DOHH2 (cell line): ENCODE measurements at regions not wholly inside any gene's neighbourhood (a gene's known extent, or its start where the extent isn't known, plus 50 kb on each side); places are given as distances from the start of the nearest gene placed in this dataset.

Experiments
- H3F3A ChIP-seq: fragments of 200-600 bp; sonication (generic), shearing (Covaris generic); 2 replicates; pipeline ENCODE4 v1.6.0; 2016; ENCODE audit warnings: antibody characterized with exemption, mild to moderate bottlenecking; ENCODE audit not compliant: control insufficient read depth, insufficient read depth
- H3K27ac ChIP-seq: fragments of 200-600 bp; sonication (generic); 2 replicates; pipeline ENCODE4 v1.5.1; 2014; ENCODE audit warnings: low read depth, mild to moderate bottlenecking, low read length, moderate library complexity
- H3K27me3 ChIP-seq: fragments of 200-600 bp; sonication (generic); 2 replicates; pipeline ENCODE4 v1.6.1; 2014; ENCODE audit warnings: mild to moderate bottlenecking, low read length, mixed read lengths; ENCODE audit not compliant: control insufficient read depth
- H3K36me3 ChIP-seq: fragments of 200-600 bp; sonication (generic); 2 replicates; pipeline ENCODE4 v1.6.1; 2014; ENCODE audit warnings: mild to moderate bottlenecking, low read length, moderate library complexity, mixed read lengths; ENCODE audit not compliant: control insufficient read depth
- H3K4me1 ChIP-seq: fragments of 200-600 bp; sonication (generic); 2 replicates; pipeline ENCODE4 v1.6.1; 2014; ENCODE audit warnings: mild to moderate bottlenecking, low read length, mixed read lengths; ENCODE audit not compliant: control insufficient read depth
- H3K4me2 ChIP-seq: fragments of 200-600 bp; sonication (generic); 2 replicates; pipeline ENCODE4 v1.6.0; 2014; ENCODE audit warnings: mild to moderate bottlenecking, low read length, moderate library complexity
- H3K4me3 ChIP-seq: fragments of 200-600 bp; sonication (generic); 2 replicates; pipeline ENCODE4 v1.5.1; 2014; ENCODE audit warnings: mild to moderate bottlenecking, low read length, mixed read lengths
- H3K79me2 ChIP-seq: fragments of 200-600 bp; sonication (generic); 2 replicates; pipeline ENCODE4 v1.6.1; 2014; ENCODE audit warnings: mild to moderate bottlenecking, low read length, mixed read lengths; ENCODE audit not compliant: control insufficient read depth
- H3K9me2 ChIP-seq: fragments of 200-600 bp; sonication (generic); replicated peaks from 2 replicates; pipeline ENCODE4 v1.6.1; 2014; ENCODE audit warnings: mild to moderate bottlenecking, low read length, mixed read lengths; ENCODE audit not compliant: control insufficient read depth
- H3K9me3 ChIP-seq: fragments of 200-600 bp; sonication (generic); 2 replicates; pipeline ENCODE4 v1.6.1; 2014; ENCODE audit warnings: antibody characterized with exemption, low read length, mixed read lengths; ENCODE audit not compliant: control insufficient read depth, insufficient read depth
- H4K20me1 ChIP-seq: fragments of 200-600 bp; sonication (generic); 2 replicates; pipeline ENCODE4 v1.6.0; 2014; ENCODE audit warnings: low read depth, mild to moderate bottlenecking, antibody characterized with exemption, low read length, moderate library complexity; ENCODE audit not compliant: control insufficient read depth, insufficient read depth
- EZH2phosphoT487 ChIP-seq: fragments of 200-600 bp; sonication (generic); IDR thresholded peaks from 2 replicates; pipeline ENCODE4 v1.6.1; 2017; ENCODE audit warnings: borderline replicate concordance, mild to moderate bottlenecking, antibody characterized with exemption, low read length, moderate library complexity, mixed read lengths
- TF ChIP-seq, protein P1 (sequence below): fragments of 200-600 bp; sonication (generic); IDR thresholded peaks from one replicate; pipeline ENCODE4 v1.5.1; 2014; ENCODE audit warnings: antibody characterized with exemption, mild to moderate bottlenecking, low read depth, low read length; ENCODE audit not compliant: poor library complexity, severe bottlenecking

DNA sequence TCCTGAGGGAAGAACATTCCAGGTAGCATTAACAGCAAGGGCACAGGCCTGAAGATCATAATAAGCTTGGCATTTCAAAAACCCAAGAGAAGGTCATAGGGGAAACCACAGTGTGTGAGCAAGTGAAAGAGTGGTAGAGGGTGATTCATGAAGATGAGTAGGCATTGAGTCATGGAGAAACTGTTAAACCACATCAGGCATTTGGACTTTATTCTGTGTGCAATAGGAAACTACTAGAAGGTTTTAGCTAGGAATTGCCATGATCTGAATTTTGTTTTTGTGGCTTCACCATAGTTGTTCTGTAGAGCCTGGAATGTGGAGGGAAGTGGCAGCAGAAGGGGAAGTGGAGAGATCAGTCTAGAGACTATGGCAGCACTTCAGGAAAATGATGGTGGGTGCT is 359.0 kb upstream of the PTBP2 start:
- Histone ChIP-seq H3K27ac (no peak overlapping the region), H4K20me1 (no peaks in the 10 kb centered on the region), H3K4me1 (no peaks in the 10 kb centered on the region), H3K79me2 (no peaks in the 10 kb centered on the region), H3K9me2 (no peaks in the 10 kb centered on the region), H3F3A (no peaks in the 10 kb centered on the region), H3K4me2 (no peak overlapping the region), H3K36me3 (no peaks in the 10 kb centered on the region), H3K27me3 (no peaks in the 10 kb centered on the region), H3K4me3 (no peak overlapping the region), H3K9me3 (no peaks in the 10 kb centered on the region)
- TF ChIP-seq, protein P1, sequence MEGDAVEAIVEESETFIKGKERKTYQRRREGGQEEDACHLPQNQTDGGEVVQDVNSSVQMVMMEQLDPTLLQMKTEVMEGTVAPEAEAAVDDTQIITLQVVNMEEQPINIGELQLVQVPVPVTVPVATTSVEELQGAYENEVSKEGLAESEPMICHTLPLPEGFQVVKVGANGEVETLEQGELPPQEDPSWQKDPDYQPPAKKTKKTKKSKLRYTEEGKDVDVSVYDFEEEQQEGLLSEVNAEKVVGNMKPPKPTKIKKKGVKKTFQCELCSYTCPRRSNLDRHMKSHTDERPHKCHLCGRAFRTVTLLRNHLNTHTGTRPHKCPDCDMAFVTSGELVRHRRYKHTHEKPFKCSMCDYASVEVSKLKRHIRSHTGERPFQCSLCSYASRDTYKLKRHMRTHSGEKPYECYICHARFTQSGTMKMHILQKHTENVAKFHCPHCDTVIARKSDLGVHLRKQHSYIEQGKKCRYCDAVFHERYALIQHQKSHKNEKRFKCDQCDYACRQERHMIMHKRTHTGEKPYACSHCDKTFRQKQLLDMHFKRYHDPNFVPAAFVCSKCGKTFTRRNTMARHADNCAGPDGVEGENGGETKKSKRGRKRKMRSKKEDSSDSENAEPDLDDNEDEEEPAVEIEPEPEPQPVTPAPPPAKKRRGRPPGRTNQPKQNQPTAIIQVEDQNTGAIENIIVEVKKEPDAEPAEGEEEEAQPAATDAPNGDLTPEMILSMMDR, result no peak
- no peak for TF ChIP-seq EZH2phosphoT487

DNA sequence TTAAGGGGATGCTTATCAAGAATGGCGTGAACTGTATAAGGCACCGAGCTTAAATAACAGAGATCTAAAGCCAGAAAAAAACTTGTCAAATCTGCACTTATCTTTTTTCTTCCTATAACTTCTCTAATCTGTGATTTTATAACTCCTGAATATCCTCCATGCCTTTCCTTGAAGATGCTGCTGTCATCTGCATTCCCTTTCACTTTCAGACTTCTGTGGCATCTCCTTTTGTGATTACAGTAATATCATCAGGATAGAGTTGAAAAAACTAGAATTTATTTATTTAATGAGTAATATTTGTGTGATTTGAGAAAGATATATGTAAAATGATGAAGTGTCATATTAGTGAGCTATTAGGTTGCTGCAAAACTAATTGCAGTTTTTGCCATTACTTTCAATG is 357.8 kb upstream of the PTBP2 start:
- H3K9me3 ChIP-seq, result no peaks in the 10 kb centered on the region
- H3K4me3 ChIP-seq, result no peak overlapping the region
- no peak for TF ChIP-seq EZH2phosphoT487
- TF ChIP-seq, protein P1, result no peak
- H4K20me1 ChIP-seq, result no peaks in the 10 kb centered on the region
- H3K4me1 ChIP-seq, result no peaks in the 10 kb centered on the region
- no peaks in the 10 kb centered on the region for H3K9me2 ChIP-seq
- H3K4me2 ChIP-seq, result no peak overlapping the region
- H3F3A ChIP-seq, result no peaks in the 10 kb centered on the region
- H3K27ac ChIP-seq, result no peak overlapping the region
- no peaks in the 10 kb centered on the region for H3K79me2 ChIP-seq
- H3K27me3 ChIP-seq, result no peaks in the 10 kb centered on the region
- no peaks in the 10 kb centered on the region for H3K36me3 ChIP-seq

GRCh38 chr1:96364576-96364975 is 357.0 kb upstream of the PTBP2 start:
- no peaks in the 10 kb centered on the region for H3K36me3 ChIP-seq
- no peak overlapping the region for H3K4me2 ChIP-seq
- TF ChIP-seq, protein P1, result no peak
- TF ChIP-seq EZH2phosphoT487, result no peak
- no peaks in the 10 kb centered on the region for H3K9me3 ChIP-seq
- H3K4me1 ChIP-seq, result no peaks in the 10 kb centered on the region
- no peaks in the 10 kb centered on the region for H3K79me2 ChIP-seq
- H3K27ac ChIP-seq, result no peak overlapping the region
- no peak overlapping the region for H3K4me3 ChIP-seq
- no peaks in the 10 kb centered on the region for H3F3A ChIP-seq
- H3K9me2 ChIP-seq, result no peaks in the 10 kb centered on the region
- no peaks in the 10 kb centered on the region for H4K20me1 ChIP-seq
- no peaks in the 10 kb centered on the region for H3K27me3 ChIP-seq

DNA sequence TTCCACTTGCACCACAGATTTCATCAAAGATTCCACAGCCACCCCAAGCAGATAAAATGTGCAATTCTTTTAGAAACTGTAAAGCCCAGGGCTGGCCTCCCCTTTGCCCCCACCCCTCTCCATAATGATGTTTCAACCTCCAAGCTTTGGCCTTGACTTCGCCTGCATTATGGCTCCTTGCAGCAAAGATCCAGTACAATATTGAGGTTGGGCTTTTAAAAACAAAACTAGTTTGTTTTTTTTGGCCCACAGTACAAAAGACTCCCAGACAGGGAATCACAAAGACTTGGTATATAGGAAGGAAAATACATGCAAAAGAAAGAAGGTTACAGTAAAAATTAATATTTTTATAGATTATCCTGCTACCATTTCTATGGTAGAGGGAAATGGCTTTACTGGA is 356.5 kb upstream of the PTBP2 start:
- Histone ChIP-seq H3K9me2 (no peaks in the 10 kb centered on the region), H3K4me1 (no peaks in the 10 kb centered on the region), H3K9me3 (no peaks in the 10 kb centered on the region), H3K27ac (no peak overlapping the region), H3K36me3 (no peaks in the 10 kb centered on the region), H4K20me1 (no peaks in the 10 kb centered on the region), H3K4me2 (no peak overlapping the region), H3K27me3 (no peaks in the 10 kb centered on the region), H3F3A (no peaks in the 10 kb centered on the region), H3K79me2 (no peaks in the 10 kb centered on the region), H3K4me3 (no peak overlapping the region)
- TF ChIP-seq, protein P1, result no peak
- TF ChIP-seq EZH2phosphoT487, result no peak
